Neutrophil (primary cell): ENCODE measurements at regions not wholly inside any gene's neighbourhood (a gene's known extent, or its start where the extent isn't known, plus 50 kb on each side); places are given as distances from the start of the nearest gene placed in this dataset.

ENCODE experiments used
- H3K27ac ChIP-seq: fragments of 200-600 bp; sonication (generic); 2 replicates; pipeline ENCODE4 v1.5.1; 2016; ENCODE audit warnings: mild to moderate bottlenecking, moderate library complexity
- H3K27me3 ChIP-seq: fragments of 200-600 bp; sonication (generic); 2 replicates; pipeline ENCODE4 v1.6.0; 2016; ENCODE audit warnings: mild to moderate bottlenecking
- H3K36me3 ChIP-seq: fragments of 200-600 bp; sonication (generic); 2 replicates; pipeline ENCODE4 v1.5.1; 2017
- H3K4me1 ChIP-seq, 2 experiments: fragments of 200-600 bp in 1 of 2; sonication (generic) in 1 of 2; 1 replicate in 1 of 2; 2 replicates in 1 of 2; pipeline versions ENCODE4 v1.5.1 to v1.6.1; 2013 to 2016; ENCODE audit warnings: low read depth in 1 of 2, low read length in 1 of 2, mild to moderate bottlenecking in 1 of 2, moderate library complexity in 1 of 2; ENCODE audit not compliant: control insufficient read depth in 1 of 2, insufficient read depth in 1 of 2
- H3K4me3 ChIP-seq, 2 experiments: fragments of 200-600 bp in 1 of 2; sonication (generic) in 1 of 2; 1 replicate in 1 of 2; 2 replicates in 1 of 2; pipeline ENCODE4 v1.5.1; 2013 to 2016; ENCODE audit warnings: low read depth in 1 of 2, low read length in 1 of 2, mild to moderate bottlenecking in 1 of 2, moderate library complexity in 1 of 2
- H3K9me3 ChIP-seq: fragments of 200-600 bp; sonication (generic); 2 replicates; pipeline ENCODE4 v1.5.1; 2016
- TF ChIP-seq, protein P1 (sequence below): fragments of 200-600 bp; sonication (generic); IDR thresholded peaks from 2 replicates; pipeline ENCODE4 v1.5.1; 2016; ENCODE audit warnings: antibody characterized with exemption

DNA sequence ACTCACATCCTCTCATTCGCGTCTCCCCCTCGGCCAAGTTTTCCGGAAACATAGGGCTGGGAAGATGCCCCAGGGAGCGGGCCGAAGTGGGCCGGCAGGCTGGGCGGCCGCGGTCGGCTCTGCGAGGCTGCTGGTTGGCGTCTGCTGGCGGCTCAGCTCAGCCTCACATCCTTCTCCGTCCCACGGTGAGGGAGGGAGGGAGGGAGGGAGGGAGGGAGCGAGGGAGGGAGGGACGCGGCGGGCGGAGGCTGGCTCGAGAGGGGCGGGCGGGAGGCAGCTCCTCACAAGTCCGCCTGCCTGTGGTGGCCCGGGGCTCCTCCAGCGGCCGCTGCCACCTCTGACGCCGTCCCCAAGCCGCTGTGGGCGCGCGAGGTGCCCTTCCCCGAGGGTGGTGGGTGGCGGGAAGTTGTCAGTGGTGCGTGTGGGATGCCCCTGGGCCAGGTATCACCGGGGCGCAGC is 93.8 kb downstream of the RFLNA start:
- TF ChIP-seq, protein P1, sequence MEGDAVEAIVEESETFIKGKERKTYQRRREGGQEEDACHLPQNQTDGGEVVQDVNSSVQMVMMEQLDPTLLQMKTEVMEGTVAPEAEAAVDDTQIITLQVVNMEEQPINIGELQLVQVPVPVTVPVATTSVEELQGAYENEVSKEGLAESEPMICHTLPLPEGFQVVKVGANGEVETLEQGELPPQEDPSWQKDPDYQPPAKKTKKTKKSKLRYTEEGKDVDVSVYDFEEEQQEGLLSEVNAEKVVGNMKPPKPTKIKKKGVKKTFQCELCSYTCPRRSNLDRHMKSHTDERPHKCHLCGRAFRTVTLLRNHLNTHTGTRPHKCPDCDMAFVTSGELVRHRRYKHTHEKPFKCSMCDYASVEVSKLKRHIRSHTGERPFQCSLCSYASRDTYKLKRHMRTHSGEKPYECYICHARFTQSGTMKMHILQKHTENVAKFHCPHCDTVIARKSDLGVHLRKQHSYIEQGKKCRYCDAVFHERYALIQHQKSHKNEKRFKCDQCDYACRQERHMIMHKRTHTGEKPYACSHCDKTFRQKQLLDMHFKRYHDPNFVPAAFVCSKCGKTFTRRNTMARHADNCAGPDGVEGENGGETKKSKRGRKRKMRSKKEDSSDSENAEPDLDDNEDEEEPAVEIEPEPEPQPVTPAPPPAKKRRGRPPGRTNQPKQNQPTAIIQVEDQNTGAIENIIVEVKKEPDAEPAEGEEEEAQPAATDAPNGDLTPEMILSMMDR: no peak
- no peaks in the 10 kb centered on the region for H3K9me3 ChIP-seq
- no peaks in the 10 kb centered on the region for H3K27me3 ChIP-seq
- H3K36me3 ChIP-seq: peaks cover 15% of the 10 kb centered on the region
- H3K27ac ChIP-seq: peak overlapping the region; percentile 92
- H3K4me1 ChIP-seq: peaks cover 47 to 55% of the 10 kb centered on the region in 2 experiments
- peak overlapping the region; percentile 63 to 65 for H3K4me3 ChIP-seq

DNA sequence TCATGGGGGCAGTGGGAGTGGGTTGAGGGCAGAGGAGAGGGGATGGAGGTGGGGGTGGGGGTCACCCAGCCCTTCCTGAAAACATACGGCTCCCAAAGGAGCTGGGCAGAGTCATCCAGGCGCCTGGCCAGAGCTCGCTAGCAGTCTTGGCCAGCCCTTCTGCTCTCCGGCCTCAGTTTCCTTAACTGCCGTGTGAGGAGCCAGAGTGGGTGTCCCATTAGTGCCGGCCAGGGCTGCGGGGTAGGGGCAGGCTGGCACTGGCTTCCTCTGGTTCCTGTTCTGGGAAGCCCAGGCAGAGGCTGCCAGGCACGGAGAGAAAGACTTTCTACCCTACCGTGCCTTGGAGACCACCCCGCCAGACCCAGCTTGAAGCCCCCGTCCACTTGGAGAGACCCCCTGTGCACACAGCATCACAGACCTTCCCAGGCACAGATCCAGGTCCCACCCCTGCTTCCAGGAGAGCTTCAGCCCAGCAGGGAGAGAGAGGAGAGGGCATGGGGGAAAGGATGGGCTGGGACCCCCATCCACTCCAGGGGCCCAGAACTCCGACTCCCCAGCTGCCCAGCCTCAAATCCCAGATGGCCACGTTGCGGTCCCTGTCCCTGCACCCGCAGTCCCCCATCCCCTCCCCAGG is 93.3 kb downstream of the RFLNA start:
- TF ChIP-seq, protein P1: no peak
- H3K27me3 ChIP-seq: no peaks in the 10 kb centered on the region
- no peaks in the 10 kb centered on the region for H3K9me3 ChIP-seq
- H3K27ac ChIP-seq: peak overlapping the region; percentile 92
- H3K36me3 ChIP-seq: peaks cover 15% of the 10 kb centered on the region
- peaks cover 47 to 52% of the 10 kb centered on the region in 2 experiments for H3K4me1 ChIP-seq
- peak overlapping the region; percentile 63 to 65 for H3K4me3 ChIP-seq

DNA sequence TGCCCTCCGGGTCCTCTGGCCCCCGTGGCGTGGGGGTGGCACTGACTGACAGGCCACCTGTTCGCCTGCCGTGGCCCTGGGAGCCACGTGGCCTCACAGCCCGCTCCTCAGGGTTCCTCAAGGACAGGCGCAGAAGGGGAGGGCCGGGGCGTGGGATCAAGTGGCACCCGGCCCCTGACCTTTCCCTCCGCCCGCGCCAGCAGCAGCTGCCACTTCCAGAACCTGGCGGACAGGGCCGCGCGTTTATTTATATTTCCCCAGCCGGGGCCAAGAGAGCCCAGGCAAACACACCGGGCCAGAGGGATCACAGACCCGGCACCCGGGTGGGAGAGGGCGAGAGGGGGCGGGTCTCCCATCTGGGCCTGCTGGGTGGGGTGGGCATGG is 92.6 kb downstream of the RFLNA start:
- Histone ChIP-seq H3K4me1 (peaks cover 45 to 46% of the 10 kb centered on the region in 2 experiments), H3K4me3 (no peak overlapping the region), H3K27ac (no peak overlapping the region)

DNA sequence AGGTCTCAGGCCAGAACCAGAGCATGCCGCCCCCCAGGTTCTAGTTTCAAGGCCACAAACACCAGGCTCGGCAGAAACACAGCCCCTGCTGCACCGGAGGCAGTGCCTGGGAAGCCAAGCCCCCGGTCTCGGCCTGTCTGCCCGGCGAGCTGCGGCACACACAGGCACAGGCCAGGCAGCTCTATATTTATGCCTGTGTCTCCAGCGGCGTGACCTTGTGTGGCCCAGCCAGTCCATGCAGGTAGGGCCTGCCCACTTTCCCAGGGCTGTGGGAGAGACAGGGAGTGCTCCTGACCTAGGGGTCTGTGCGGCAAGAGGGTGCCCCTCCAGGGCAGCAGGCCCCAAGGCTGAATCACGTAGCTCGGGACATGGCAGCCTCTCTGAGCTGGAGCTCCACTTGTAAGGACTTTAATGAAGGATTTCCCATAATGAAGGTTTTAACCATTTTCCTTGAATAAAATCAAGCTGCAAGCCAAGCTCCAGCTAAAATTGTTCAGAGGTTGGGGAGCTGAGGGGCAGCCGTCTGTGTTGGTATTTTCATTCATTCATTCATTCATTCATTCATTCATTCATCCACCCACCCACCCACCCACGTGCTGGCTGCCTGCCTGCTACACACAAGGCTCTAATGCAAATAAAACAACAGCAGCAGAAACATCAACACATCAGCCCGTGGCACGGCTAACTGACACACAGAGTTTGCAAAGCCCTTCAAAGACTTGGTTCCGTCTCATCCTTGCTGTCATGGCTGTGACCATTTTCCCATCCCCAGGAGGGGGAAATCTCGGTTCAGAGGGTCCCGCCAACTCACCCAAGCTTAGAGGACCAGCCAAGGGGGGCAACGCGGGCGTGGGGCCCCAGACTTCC is 92.0 kb downstream of the RFLNA start:
- Histone ChIP-seq H3K36me3 (peaks cover 19% of the 10 kb centered on the region), H3K4me3 (no peak overlapping the region), H3K27ac (no peak overlapping the region)

More for the DNA sequence above, 92.6 kb downstream of the RFLNA start:
- no peaks in the 10 kb centered on the region for H3K9me3 ChIP-seq
- TF ChIP-seq, protein P1: no peak
- H3K36me3 ChIP-seq: peaks cover 19% of the 10 kb centered on the region
- no peaks in the 10 kb centered on the region for H3K27me3 ChIP-seq

DNA sequence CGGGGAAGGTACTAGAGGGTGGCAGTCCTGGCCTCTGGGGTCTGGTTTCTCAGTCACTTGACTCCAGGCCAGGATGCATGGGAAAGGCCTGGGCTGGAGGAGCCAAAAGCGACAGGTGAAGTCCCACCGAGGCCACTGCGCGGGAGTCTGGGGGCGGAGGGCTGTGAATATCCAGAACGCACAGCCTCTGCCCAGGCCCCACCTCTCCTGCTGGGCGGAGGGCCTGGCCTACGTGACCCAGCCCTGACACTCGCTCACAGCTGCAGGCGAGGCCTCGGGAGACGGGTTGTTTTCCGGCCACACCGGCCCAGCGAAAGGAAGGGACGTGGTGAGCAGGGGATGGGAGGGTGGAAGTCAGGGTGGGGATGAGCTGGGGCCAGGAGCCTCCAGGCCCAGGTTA is 91.2 kb downstream of the RFLNA start:
- H3K36me3 ChIP-seq: peaks cover 19% of the 10 kb centered on the region
- H3K27me3 ChIP-seq: no peaks in the 10 kb centered on the region
- no peak overlapping the region for H3K4me3 ChIP-seq
- peaks cover 45 to 46% of the 10 kb centered on the region in 2 experiments for H3K4me1 ChIP-seq
- TF ChIP-seq, protein P1: no peak
- H3K9me3 ChIP-seq: no peaks in the 10 kb centered on the region
- H3K27ac ChIP-seq: no peak overlapping the region

More for the DNA sequence above, 92.0 kb downstream of the RFLNA start:
- TF ChIP-seq, protein P1: no peak
- Histone ChIP-seq H3K9me3 (no peaks in the 10 kb centered on the region), H3K27me3 (no peaks in the 10 kb centered on the region), H3K4me1 (peaks cover 45 to 46% of the 10 kb centered on the region in 2 experiments)
